B cell (primary cell): ENCODE measurements at regions not wholly inside any gene's neighbourhood (a gene's known extent, or its start where the extent isn't known, plus 50 kb on each side); places are given as distances from the start of the nearest gene placed in this dataset.

Experiments used
- ATAC-seq: fragments of 200-7000 bp; cut with Tn5 transposase; one replicate; pipeline ENCODE4 v1.10.0; 2021; ENCODE audit warnings: low read depth, mild to moderate bottlenecking, moderate number of reproducible peaks, moderate library complexity
- CTCF ChIA-PET: fragments of 350-600 bp; sonication (Branson Sonifier 250); formaldehyde crosslinking; loops from one replicate; lab custom pipeline; 2021; ENCODE audit warnings: antibody characterized with exemption, inconsistent platforms; lab: Charles Lee
- POLR2A ChIA-PET: fragments of 350-600 bp; sonication (Branson Sonifier 250); formaldehyde crosslinking; loops from one replicate; lab custom pipeline; 2021; ENCODE audit warnings: antibody characterized with exemption; lab: Charles Lee
- DNase-seq: peaks from one replicate; pipeline ENCODE4 v3.0.0; 2013
- H2AFZ ChIP-seq: 2 replicates; pipeline ENCODE4 v1.6.1; 2012; ENCODE audit warnings: mild to moderate bottlenecking, low read depth, low read length; ENCODE audit not compliant: insufficient read depth, poor library complexity, severe bottlenecking
- H3K27ac ChIP-seq, 2 donors: 1 replicate in 1 of 2; 2 replicates in 1 of 2; pipeline ENCODE4 v1.5.1; 2012 to 2013; ENCODE audit warnings: low read length in 2 of 2, mild to moderate bottlenecking in 2 of 2, moderate library complexity in 1 of 2
- H3K27me3 ChIP-seq, 4 experiments: fragments of 200-600 bp in 1 of 4; sonication (generic) in 1 of 4; replicated peaks in 1 of 4; 1 replicate in 2 of 4; 2 replicates in 2 of 4; pipeline versions ENCODE4 v1.6.1 to v1.7.0; 2013 to 2016; ENCODE audit warnings: low read length in 3 of 4, mild to moderate bottlenecking in 2 of 4, mixed read lengths in 1 of 4, moderate library complexity in 1 of 4; ENCODE audit not compliant: insufficient read depth in 4 of 4, control insufficient read depth in 3 of 4; ENCODE audit errors: control extremely low read depth in 1 of 4
- H3K36me3 ChIP-seq, 2 experiments: replicated peaks in 1 of 2; 1 replicate in 1 of 2; 2 replicates in 1 of 2; pipeline versions ENCODE4 v1.6.1 to v1.7.1; 2013; ENCODE audit warnings: low read length in 1 of 2; ENCODE audit not compliant: insufficient read depth in 2 of 2, control insufficient read depth in 1 of 2; ENCODE audit errors: control extremely low read depth in 1 of 2, extremely low read depth in 1 of 2
- H3K4me1 ChIP-seq, 2 donors: fragments of 200-600 bp in 1 of 2; sonication (generic) in 1 of 2; 1 replicate in 1 of 2; 2 replicates in 1 of 2; pipeline versions ENCODE4 v1.5.1 to v1.6.1; 2013 to 2017; ENCODE audit warnings: low read length in 2 of 2; ENCODE audit not compliant: control insufficient read depth in 2 of 2, insufficient read depth in 2 of 2
- H3K4me2 ChIP-seq: replicated peaks from 2 replicates; pipeline ENCODE3; 2012; ENCODE audit warnings: mild to moderate bottlenecking, low read depth, low read length; ENCODE audit not compliant: poor library complexity, severe bottlenecking
- H3K4me3 ChIP-seq, 5 experiments: fragments of 200-600 bp in 1 of 5; sonication (generic) in 1 of 5; 1 replicate in 3 of 5; 2 replicates in 2 of 5; pipeline versions ENCODE4 v1.5.1 to v1.7.0; 2011 to 2016; ENCODE audit warnings: low read length in 4 of 5, mild to moderate bottlenecking in 4 of 5, low read depth in 2 of 5, control low read depth in 1 of 5, moderate library complexity in 1 of 5; ENCODE audit not compliant: insufficient read depth in 1 of 5; ENCODE audit errors: control extremely low read depth in 1 of 5, extremely low read depth in 1 of 5
- H3K79me2 ChIP-seq: fragments of 200-600 bp; sonication (generic); one replicate; pipeline ENCODE4 v1.6.0; 2016; ENCODE audit warnings: low read length; ENCODE audit not compliant: control insufficient read depth, insufficient read depth
- H3K9ac ChIP-seq: fragments of 200-600 bp; sonication (generic); 2 replicates; pipeline ENCODE4 v1.6.1; 2017; ENCODE audit warnings: mild to moderate bottlenecking, low read length, moderate library complexity
- H3K9me3 ChIP-seq, 3 donors: one replicate each; pipeline versions ENCODE4 v1.6.1 to v1.7.1; 2013; ENCODE audit warnings: low read length in 2 of 3; ENCODE audit not compliant: control insufficient read depth in 2 of 3, insufficient read depth in 1 of 3; ENCODE audit errors: control extremely low read depth in 1 of 3
- H4K20me1 ChIP-seq: 2 replicates; pipeline ENCODE4 v1.6.0; 2012; ENCODE audit warnings: mild to moderate bottlenecking, low read length; ENCODE audit not compliant: insufficient read depth, control insufficient read depth, poor library complexity, severe bottlenecking
- H3K27ac Mint-ChIP-seq: one replicate; pipeline ENCODE4 v1.8.0; 2021; ENCODE audit warnings: mixed read lengths
- H3K27me3 Mint-ChIP-seq: one replicate; pipeline ENCODE4 v1.8.0; 2021; ENCODE audit warnings: mixed read lengths
- H3K4me1 Mint-ChIP-seq: one replicate; pipeline ENCODE4 v1.8.0; 2021; ENCODE audit warnings: mixed read lengths
- H3K4me3 Mint-ChIP-seq: one replicate; pipeline ENCODE4 v1.8.0; 2021; ENCODE audit warnings: mixed read lengths
- H3K9me3 Mint-ChIP-seq: one replicate; pipeline ENCODE4 v1.8.0; 2022; ENCODE audit warnings: mixed read lengths; ENCODE audit not compliant: insufficient read depth
- EZH2 ChIP-seq: IDR thresholded peaks from 2 replicates; pipeline ENCODE4 v1.6.1; 2012; ENCODE audit warnings: borderline replicate concordance, low read depth, mild to moderate bottlenecking, moderate library complexity, low read length; ENCODE audit not compliant: insufficient read depth, poor library complexity, severe bottlenecking
- WGBS: methylation state at CpG from one replicate; pipeline ENCODE4 v1.1.5; 2013; ENCODE audit warnings: missing lambda C conversion rate; ENCODE audit not compliant: insufficient coverage; 5-methylcytosine and 5-hydroxymethylcytosine counted together
- intact Hi-C: fragments of 100-400 bp; cut with micrococcal nuclease; formaldehyde crosslinking; loops from one replicate; pipeline ENCODE4 v1.10.0; 2022
- TF ChIP-seq, protein P1 (sequence below): fragments of 200-600 bp; IDR thresholded peaks from one replicate; pipeline ENCODE4 v1.8.0; 2022; ENCODE audit warnings: antibody characterized with exemption, mild to moderate bottlenecking

DNA sequence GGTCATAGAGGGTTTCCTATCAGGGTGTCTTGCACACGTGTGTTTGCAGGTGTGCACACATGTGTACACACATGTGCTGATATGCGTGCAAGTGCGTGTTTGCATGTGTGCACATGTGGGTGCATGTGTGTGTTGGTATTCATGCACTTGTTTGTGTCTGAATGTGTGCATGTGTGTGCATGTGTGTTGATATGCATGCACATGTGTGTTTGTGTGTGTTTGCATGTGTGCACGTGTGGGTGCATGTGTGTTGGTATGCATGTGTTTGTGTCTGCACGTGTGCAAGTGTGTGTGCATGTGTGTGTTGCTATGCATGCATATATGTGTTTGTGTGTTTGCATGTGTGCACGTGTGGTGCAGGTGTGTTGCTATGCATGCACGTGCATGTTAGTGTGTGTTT is 150.5 kb downstream of the SOX1 start:
- Histone ChIP-seq H3K4me1 (no peaks in the 10 kb centered on the region), H3K4me3 (no peak overlapping the region), H3K79me2 (no peaks in the 10 kb centered on the region), H4K20me1 (no peaks in the 10 kb centered on the region), H3K9me3 (peaks cover 0 to 5% (median 0%) of the 10 kb centered on the region in 3 donors), H3K27me3 (no peaks in the 10 kb centered on the region), H3K9ac (no peak overlapping the region), H3K4me2 (no peak overlapping the region), H3K27ac (no peak overlapping the region), H3K36me3 (no peaks in the 10 kb centered on the region), H2AFZ (no peak overlapping the region)
- 94% methylated on average over 7 of the region's 7 CpGs for WGBS
- POLR2A ChIA-PET: no interaction called here
- no peaks in the 10 kb centered on the region for H3K4me1 Mint-ChIP-seq
- TF ChIP-seq, protein P1, sequence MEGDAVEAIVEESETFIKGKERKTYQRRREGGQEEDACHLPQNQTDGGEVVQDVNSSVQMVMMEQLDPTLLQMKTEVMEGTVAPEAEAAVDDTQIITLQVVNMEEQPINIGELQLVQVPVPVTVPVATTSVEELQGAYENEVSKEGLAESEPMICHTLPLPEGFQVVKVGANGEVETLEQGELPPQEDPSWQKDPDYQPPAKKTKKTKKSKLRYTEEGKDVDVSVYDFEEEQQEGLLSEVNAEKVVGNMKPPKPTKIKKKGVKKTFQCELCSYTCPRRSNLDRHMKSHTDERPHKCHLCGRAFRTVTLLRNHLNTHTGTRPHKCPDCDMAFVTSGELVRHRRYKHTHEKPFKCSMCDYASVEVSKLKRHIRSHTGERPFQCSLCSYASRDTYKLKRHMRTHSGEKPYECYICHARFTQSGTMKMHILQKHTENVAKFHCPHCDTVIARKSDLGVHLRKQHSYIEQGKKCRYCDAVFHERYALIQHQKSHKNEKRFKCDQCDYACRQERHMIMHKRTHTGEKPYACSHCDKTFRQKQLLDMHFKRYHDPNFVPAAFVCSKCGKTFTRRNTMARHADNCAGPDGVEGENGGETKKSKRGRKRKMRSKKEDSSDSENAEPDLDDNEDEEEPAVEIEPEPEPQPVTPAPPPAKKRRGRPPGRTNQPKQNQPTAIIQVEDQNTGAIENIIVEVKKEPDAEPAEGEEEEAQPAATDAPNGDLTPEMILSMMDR: no peak
- no peak for TF ChIP-seq EZH2
- H3K27me3 Mint-ChIP-seq: no peaks in the 10 kb centered on the region
- CTCF ChIA-PET: no interaction called here
- DNase-seq (no peak), ATAC-seq (no peak)
- no peak overlapping the region for H3K27ac Mint-ChIP-seq
- H3K9me3 Mint-ChIP-seq: no peaks in the 10 kb centered on the region
- intact Hi-C loops: no loop called here
- H3K4me3 Mint-ChIP-seq: no peak overlapping the region

- no peaks in the 10 kb centered on the region for H3K27me3 Mint-ChIP-seq
- H3K36me3 ChIP-seq: no peaks in the 10 kb centered on the region
- no peak overlapping the region for H3K9ac ChIP-seq
- H3K4me1 Mint-ChIP-seq: no peaks in the 10 kb centered on the region
- H3K4me3 Mint-ChIP-seq: no peak overlapping the region
- intact Hi-C loops: no loop called here
- WGBS: 89% methylated on average over 6 of the region's 6 CpGs
- POLR2A ChIA-PET: no interaction called here
- no peaks in the 10 kb centered on the region for H3K79me2 ChIP-seq
- H3K4me1 ChIP-seq: no peaks in the 10 kb centered on the region
- CTCF ChIA-PET: no interaction called here
- no peak overlapping the region for H2AFZ ChIP-seq
- no peaks in the 10 kb centered on the region for H3K9me3 ChIP-seq
- H3K27ac ChIP-seq: no peak overlapping the region
- H3K27me3 ChIP-seq: no peaks in the 10 kb centered on the region
- TF ChIP-seq, protein P1: no peak
- no peak for TF ChIP-seq EZH2
- H3K4me3 ChIP-seq: no peak overlapping the region
- no peak for DNase-seq
- no peaks in the 10 kb centered on the region for H4K20me1 ChIP-seq
- ATAC-seq: no peak
- H3K9me3 Mint-ChIP-seq: no peaks in the 10 kb centered on the region
- H3K4me2 ChIP-seq: no peak overlapping the region
- H3K27ac Mint-ChIP-seq: no peak overlapping the region
These were observed 151.5 kb downstream of the SOX1 start for GRCh38 chr13:112218416-112218815.
